GM18499 (cell line): ENCODE measurements at regions not wholly inside any gene's neighbourhood (a gene's known extent, or its start where the extent isn't known, plus 50 kb on each side); places are given as distances from the start of the nearest gene placed in this dataset.

Experiments
- ATAC-seq: cut with Tn5 transposase; IDR thresholded peaks from one replicate; pipeline ENCODE4 v1.9.1; 2021; ENCODE audit warnings: moderate number of reproducible peaks; ENCODE audit not compliant: insufficient read depth, unreplicated experiment

DNA sequence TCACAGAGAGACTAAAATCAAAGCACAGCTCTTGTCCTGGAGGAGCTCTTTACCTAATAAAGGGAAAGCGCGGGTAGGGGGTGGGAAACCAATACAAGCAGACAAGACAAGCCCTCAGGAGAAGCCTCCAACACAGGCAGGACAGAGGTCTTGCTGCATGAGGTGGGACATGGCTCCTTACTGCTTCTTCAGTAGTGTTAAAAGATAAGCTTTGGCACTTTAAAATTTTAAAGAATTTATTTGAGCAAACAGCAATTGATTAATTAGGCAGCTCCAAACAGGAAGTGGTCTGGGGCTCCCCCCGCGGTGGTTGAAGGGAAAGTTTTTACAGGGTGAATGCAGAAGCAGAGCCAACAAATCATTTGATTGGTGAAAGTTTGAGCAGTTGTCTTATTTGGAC, 50.3 kb upstream of the MACC1 start:
- ATAC-seq: peak; percentile 38

DNA sequence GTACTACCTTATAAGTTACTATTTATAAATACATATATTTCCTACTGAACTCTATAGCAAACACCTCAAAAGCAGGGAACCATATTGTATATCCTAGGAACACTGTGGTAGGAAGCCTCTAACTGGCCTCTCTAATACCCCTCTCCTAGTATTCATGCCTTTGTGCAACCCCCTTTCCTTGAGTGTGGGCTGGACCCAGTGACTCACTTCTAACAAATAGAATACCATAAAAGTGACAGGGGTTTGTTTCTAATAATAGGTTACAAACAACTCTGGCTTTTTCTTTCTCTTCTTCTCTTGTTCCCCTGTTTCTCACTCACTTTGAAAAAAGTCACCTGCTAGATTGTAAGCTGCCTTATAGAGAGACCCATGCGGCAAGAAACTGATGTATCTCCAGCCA, 51.6 kb upstream of the MACC1 start:
- no peak for ATAC-seq

GRCh38 chr7:20269726-20270125, 52.5 kb upstream of the MACC1 start:
- no peak for ATAC-seq

DNA sequence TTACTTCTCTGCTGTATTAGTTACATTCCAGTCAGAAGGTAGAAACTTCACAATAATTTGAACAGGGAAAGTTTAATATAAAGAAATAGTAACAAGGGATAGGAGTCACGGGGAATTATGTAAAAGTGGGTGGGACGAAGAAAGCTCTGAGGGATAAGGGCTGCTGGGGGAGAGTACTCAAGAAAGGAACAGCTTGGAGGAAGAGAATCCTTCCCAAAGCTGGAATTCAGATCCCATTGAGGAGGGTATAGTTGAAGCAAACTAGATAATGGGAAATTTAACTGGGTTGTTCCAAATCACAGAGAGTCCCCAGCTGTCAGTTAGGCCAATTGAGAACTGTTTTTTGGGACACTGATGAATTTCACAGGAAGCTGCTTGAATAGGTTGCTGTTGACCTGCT, 53.2 kb upstream of the MACC1 start:
- ATAC-seq: no peak

DNA sequence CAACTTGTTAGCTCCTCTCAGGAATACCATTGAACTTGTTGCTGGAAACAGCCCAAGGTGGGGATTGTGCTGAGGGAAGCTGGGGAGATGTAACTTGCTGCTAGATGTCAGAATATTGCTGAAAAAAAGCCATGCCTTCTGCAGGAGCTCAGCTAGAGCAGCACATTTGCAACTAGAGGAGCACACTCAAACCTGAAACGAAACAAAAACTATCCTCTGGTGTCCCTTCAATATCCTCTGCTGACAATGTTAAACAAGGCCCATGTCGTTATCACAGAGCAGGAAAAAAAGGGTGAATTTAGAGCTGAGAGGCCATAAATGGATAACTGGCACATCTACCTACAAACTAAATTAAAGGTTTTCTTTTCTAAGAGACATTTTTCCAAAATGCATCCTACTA, 53.7 kb upstream of the MACC1 start:
- ATAC-seq: peak; percentile 93

GRCh38 chr7:20275637-20276036, 55.1 kb upstream of the ITGB8 start:
- no peak for ATAC-seq

DNA sequence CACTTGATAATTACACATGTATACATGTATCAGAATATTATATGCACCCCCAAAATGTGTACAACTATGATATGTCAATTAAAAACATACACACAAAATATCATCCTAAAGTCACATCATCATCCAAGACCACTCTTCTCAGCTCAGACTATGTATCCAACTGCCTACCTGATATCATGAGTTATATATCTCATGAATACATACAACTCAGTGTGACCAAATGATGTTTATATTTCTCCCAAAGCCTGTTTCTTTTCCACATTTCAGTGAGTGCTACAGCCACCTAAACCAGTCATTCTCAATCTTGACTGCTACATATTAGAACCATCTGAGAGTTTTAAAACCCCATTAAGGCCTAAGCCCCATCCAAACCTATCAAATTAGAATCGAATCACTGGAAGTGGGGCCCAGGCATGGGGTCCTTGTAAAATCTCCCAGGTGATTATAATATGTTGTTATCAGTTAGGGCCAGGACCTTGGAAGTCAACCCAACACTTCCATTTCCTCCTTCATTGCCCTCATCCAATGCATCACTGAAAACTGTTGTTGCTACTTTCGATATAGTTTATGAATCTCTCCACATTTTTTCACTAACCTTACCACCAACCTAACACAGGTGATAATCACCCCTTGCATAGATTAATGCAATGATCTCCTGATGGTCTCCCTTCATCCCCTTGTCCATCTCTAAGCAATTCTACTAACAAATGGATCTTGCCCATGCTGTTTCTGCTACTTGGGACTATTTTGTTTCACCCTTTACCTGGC, 53.8 kb upstream of the ITGB8 start:
- ATAC-seq: no peak

DNA sequence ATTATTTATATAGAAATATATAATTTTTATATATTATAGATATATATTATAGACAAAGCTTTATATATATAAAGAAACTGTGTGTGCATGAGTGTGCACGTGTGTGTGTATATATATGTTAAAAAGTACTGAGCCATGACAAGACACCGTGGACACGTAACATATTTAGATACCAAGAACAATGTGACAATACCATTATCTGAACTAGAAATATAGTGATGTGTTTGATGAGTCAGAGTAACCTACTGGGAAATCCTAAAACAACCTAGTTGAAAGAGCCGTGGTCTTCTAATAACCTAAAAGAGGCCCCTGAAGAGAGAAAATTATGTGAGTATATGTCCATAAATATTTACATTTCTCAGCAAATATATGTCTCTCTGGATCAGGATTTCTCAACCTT, 50.7 kb upstream of the ITGB8 start:
- ATAC-seq: no peak

- no peak for ATAC-seq
These were observed 50.0 kb upstream of the ITGB8 start for GRCh38 chr7:20280475-20281351.
